OCI-LY3 (cell line): ENCODE measurements at regions not wholly inside any gene's neighbourhood (a gene's known extent, or its start where the extent isn't known, plus 50 kb on each side); places are given as distances from the start of the nearest gene placed in this dataset.
"Not testable (repeated sequence)": the region's sequence is repeated elsewhere in the genome, so short reads cannot be mapped to it uniquely, and the experiment has no call there.

ENCODE experiments used
- H2AFZ ChIP-seq: fragments of 200-600, 300-600 bp; shearing (Covaris generic); 2 replicates; pipeline ENCODE4 v1.6.0; 2014; ENCODE audit warnings: antibody characterized with exemption, low read depth, low read length
- H3K27ac ChIP-seq: fragments of 200-600, 300-600 bp; sonication (generic); 2 replicates; pipeline ENCODE4 v1.5.1; 2014; ENCODE audit warnings: mild to moderate bottlenecking, low read length, moderate library complexity, mixed read lengths
- H3K27me3 ChIP-seq: fragments of 200-600, 300-600 bp; sonication (generic); 2 replicates; pipeline ENCODE4 v1.6.1; 2014; ENCODE audit warnings: low read depth, low read length, mixed read lengths
- H3K36me3 ChIP-seq: fragments of 200-600, 300-600 bp; sonication (generic); replicated peaks from 2 replicates; pipeline ENCODE3; 2014; ENCODE audit warnings: low read depth, low read length, mixed read lengths
- H3K4me1 ChIP-seq: fragments of 300-600, 200-600 bp; sonication (generic); 2 replicates; pipeline ENCODE4 v1.6.1; 2014; ENCODE audit warnings: low read length, mixed read lengths
- H3K4me2 ChIP-seq: fragments of 200-600, 300-600 bp; sonication (generic); 2 replicates; pipeline ENCODE4 v1.6.1; 2014; ENCODE audit warnings: low read length, mixed read lengths
- H3K4me3 ChIP-seq: fragments of 300-600, 200-600 bp; sonication (generic); 2 replicates; pipeline ENCODE4 v1.5.1; 2014; ENCODE audit warnings: antibody characterized with exemption, mild to moderate bottlenecking, low read length, moderate library complexity
- H3K79me2 ChIP-seq: fragments of 300-600, 200-600 bp; shearing (Covaris generic); 2 replicates; pipeline ENCODE4 v1.6.1; 2014; ENCODE audit warnings: mild to moderate bottlenecking, low read length, mixed read lengths
- H3K9ac ChIP-seq: fragments of 300-600, 200-600 bp; shearing (Covaris generic); 2 replicates; pipeline ENCODE4 v1.6.0; 2014; ENCODE audit warnings: mild to moderate bottlenecking, low read length, moderate library complexity
- H3K9me3 ChIP-seq: fragments of 200-600, 300-600 bp; shearing (Covaris generic); 2 replicates; pipeline ENCODE4 v1.6.1; 2014; ENCODE audit warnings: low read length, mixed read lengths; ENCODE audit not compliant: insufficient read depth
- H4K20me1 ChIP-seq: fragments of 200-600, 300-600 bp; sonication (generic); 2 replicates; pipeline ENCODE4 v1.6.1; 2016; ENCODE audit warnings: low read length, mixed read lengths; ENCODE audit not compliant: insufficient read depth
- EZH2phosphoT487 ChIP-seq: fragments of 200-600 bp; shearing (Covaris generic); IDR thresholded peaks from 2 replicates; pipeline ENCODE4 v1.6.1; 2018; ENCODE audit warnings: antibody characterized with exemption, mixed run types, low read depth
- TF ChIP-seq, protein P1 (sequence below): fragments of 200-600, 300-600 bp; sonication (generic); IDR thresholded peaks from 2 replicates; pipeline ENCODE4 v1.5.1; 2014; ENCODE audit warnings: antibody characterized with exemption, low read length, low read depth

DNA sequence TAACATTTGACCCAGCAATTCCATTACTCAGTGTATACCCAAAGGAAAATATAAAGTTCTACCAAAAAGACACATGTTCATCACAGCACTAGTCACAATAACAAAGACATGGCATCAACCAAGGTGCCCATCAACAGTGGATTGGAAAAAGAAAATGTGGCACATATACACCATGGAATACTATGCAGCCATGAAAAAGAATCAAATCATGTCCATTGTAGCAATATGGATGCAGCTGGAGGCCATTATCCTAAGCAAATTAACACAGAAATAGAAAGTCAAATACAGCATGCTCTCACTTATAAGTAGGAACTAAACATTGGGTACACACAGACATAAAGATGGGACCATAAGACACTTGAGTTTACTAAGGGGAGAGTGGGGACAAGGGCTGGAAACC is 441.9 kb upstream of the ID4 start:
- Histone ChIP-seq H3K27ac (no peak overlapping the region), H3K79me2 (no peaks in the 10 kb centered on the region), H3K27me3 (no peaks in the 10 kb centered on the region), H3K4me1 (no peaks in the 10 kb centered on the region), H3K36me3 (no peaks in the 10 kb centered on the region), H2AFZ (no peak overlapping the region), H3K9me3 (no peaks in the 10 kb centered on the region), H3K9ac (no peak overlapping the region), H3K4me2 (no peak overlapping the region), H4K20me1 (no peaks in the 10 kb centered on the region), H3K4me3 (no peak overlapping the region)
- TF ChIP-seq EZH2phosphoT487: no peak
- TF ChIP-seq, protein P1, sequence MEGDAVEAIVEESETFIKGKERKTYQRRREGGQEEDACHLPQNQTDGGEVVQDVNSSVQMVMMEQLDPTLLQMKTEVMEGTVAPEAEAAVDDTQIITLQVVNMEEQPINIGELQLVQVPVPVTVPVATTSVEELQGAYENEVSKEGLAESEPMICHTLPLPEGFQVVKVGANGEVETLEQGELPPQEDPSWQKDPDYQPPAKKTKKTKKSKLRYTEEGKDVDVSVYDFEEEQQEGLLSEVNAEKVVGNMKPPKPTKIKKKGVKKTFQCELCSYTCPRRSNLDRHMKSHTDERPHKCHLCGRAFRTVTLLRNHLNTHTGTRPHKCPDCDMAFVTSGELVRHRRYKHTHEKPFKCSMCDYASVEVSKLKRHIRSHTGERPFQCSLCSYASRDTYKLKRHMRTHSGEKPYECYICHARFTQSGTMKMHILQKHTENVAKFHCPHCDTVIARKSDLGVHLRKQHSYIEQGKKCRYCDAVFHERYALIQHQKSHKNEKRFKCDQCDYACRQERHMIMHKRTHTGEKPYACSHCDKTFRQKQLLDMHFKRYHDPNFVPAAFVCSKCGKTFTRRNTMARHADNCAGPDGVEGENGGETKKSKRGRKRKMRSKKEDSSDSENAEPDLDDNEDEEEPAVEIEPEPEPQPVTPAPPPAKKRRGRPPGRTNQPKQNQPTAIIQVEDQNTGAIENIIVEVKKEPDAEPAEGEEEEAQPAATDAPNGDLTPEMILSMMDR: no peak

DNA sequence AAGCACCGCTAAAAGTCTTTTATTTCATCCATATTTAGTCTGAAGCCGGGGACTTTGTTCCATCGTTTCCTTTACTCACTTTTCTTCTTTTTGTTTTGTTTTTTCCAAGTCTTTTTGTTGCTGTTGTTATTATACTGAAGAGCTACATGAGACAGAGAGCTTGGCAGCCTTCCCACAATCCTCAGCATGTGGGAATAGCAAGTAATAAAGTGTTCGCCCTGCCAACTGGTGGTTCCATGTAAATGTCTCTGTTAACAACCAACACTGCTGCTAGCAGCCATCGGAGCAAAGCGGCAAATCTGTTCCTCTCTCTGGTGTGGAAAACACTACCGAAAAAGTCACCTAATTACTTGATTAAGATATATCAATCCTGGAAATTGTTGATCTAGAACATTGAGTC is 437.8 kb upstream of the ID4 start:
- Histone ChIP-seq H3K4me3 (no peak overlapping the region), H3K36me3 (no peaks in the 10 kb centered on the region), H3K4me1 (no peaks in the 10 kb centered on the region), H3K9ac (no peak overlapping the region), H4K20me1 (no peaks in the 10 kb centered on the region), H3K9me3 (no peaks in the 10 kb centered on the region), H3K4me2 (no peak overlapping the region), H3K27ac (no peak overlapping the region), H3K27me3 (no peaks in the 10 kb centered on the region), H2AFZ (no peak overlapping the region), H3K79me2 (no peaks in the 10 kb centered on the region)
- TF ChIP-seq EZH2phosphoT487: no peak
- TF ChIP-seq, protein P1: no peak

DNA sequence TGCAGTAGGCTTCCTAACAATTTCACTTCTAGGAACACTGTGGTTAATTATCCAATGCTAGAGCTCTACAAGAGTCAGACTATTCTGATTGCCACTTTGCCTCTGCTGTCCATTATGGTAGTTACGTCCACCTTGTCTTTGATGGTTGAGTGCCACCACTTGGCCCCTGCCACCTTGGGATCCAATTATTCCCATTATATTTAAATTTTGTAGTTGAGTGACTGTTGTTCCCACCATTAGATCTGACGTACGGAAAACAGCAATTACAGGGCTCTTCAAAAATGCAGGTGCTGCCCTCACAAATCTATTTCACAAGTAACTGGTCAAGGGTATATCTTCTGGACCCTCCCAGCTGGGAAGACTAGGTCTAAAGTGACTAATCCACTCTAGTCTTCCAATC is 432.3 kb upstream of the ID4 start:
- H3K9ac ChIP-seq, H2AFZ ChIP-seq, H3K27me3 ChIP-seq, H3K9me3 ChIP-seq, H3K79me2 ChIP-seq, H3K4me1 ChIP-seq, H3K27ac ChIP-seq, H4K20me1 ChIP-seq, H3K36me3 ChIP-seq, H3K4me2 ChIP-seq, H3K4me3 ChIP-seq: not testable (repeated sequence)

DNA sequence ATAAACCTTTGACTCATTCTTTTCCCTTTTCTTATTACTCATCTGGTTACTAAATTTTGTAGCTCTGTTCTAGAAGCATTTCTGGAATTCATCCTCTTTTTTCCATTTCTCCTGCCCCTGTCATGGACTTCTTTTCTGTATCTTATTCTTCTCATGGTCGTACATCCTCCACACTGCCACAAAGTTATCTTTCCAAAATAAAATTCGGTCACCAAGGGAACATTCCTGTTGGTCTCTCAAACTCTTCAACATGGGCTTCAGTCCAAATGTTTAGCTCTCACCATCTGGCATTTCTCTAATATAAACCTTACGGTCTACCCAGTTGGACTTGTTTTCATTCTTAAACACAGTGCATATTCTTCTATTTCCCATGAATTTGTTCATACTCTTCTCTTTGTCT is 428.8 kb upstream of the ID4 start:
- no peak overlapping the region for H3K9ac ChIP-seq
- H3K36me3 ChIP-seq: no peaks in the 10 kb centered on the region
- H3K9me3 ChIP-seq: no peaks in the 10 kb centered on the region
- no peak overlapping the region for H3K4me3 ChIP-seq
- TF ChIP-seq, protein P1: no peak
- no peak for TF ChIP-seq EZH2phosphoT487
- no peaks in the 10 kb centered on the region for H3K79me2 ChIP-seq
- no peaks in the 10 kb centered on the region for H3K4me1 ChIP-seq
- H3K27ac ChIP-seq: no peak overlapping the region
- H4K20me1 ChIP-seq: no peaks in the 10 kb centered on the region
- H3K27me3 ChIP-seq: no peaks in the 10 kb centered on the region
- H2AFZ ChIP-seq: no peak overlapping the region
- H3K4me2 ChIP-seq: no peak overlapping the region

DNA sequence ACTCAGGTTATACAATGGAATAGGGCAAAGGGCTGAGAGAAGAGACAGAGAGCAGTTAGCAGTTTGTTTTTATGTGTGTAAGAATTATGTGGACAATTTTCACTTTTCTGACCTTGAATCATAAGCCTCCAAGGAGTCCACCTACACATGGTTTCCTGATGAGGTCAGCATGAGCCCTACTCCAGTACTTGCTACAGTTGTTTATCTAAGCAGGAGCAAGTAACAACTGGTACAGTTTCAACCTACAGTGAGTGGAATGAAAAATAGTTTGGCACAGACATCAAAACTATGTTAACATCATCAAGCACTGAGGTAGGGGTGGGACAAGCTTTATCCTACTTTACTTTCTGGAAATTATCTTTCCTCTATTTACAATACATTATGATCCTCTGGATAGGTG is 426.7 kb upstream of the ID4 start:
- no peaks in the 10 kb centered on the region for H3K9me3 ChIP-seq
- H3K4me2 ChIP-seq: no peak overlapping the region
- no peaks in the 10 kb centered on the region for H4K20me1 ChIP-seq
- H3K4me3 ChIP-seq: no peak overlapping the region
- no peak overlapping the region for H2AFZ ChIP-seq
- no peaks in the 10 kb centered on the region for H3K36me3 ChIP-seq
- no peak overlapping the region for H3K9ac ChIP-seq
- no peaks in the 10 kb centered on the region for H3K4me1 ChIP-seq
- no peaks in the 10 kb centered on the region for H3K79me2 ChIP-seq
- TF ChIP-seq EZH2phosphoT487: no peak
- TF ChIP-seq, protein P1: no peak
- no peak overlapping the region for H3K27ac ChIP-seq
- H3K27me3 ChIP-seq: no peaks in the 10 kb centered on the region
